Lower lobe of right lung (tissue), 2 donors: ENCODE measurements at regions not wholly inside any gene's neighbourhood (a gene's known extent, or its start where the extent isn't known, plus 50 kb on each side); places are given as distances from the start of the nearest gene placed in this dataset.

ENCODE experiments used
- ATAC-seq, 2 donors: fragments of 200-7000 bp; cut with Tn5 transposase; one replicate each; pipeline ENCODE4 v1.9.1; 2020 to 2022; ENCODE audit warnings: mild to moderate bottlenecking in 2 of 2, moderate library complexity in 2 of 2
- DNase-seq: peaks from one replicate; pipeline ENCODE4 v3.0.0-alpha.2; 2020
- H3K27ac ChIP-seq: fragments of 200-600 bp; one replicate; pipeline ENCODE4 v1.8.0; 2022
- H3K27me3 ChIP-seq: fragments of 200-600 bp; one replicate; pipeline ENCODE4 v1.8.0; 2022; ENCODE audit warnings: low read depth
- H3K36me3 ChIP-seq: fragments of 200-600 bp; one replicate; pipeline ENCODE4 v1.8.0; 2022; ENCODE audit warnings: mild to moderate bottlenecking
- H3K4me1 ChIP-seq: fragments of 200-600 bp; one replicate; pipeline ENCODE4 v1.8.0; 2022
- H3K4me3 ChIP-seq: fragments of 200-600 bp; one replicate; pipeline ENCODE4 v1.8.0; 2022; ENCODE audit warnings: mild to moderate bottlenecking
- H3K9me3 ChIP-seq: fragments of 200-600 bp; one replicate; pipeline ENCODE4 v1.8.0; 2022
- CTCF ChIP-seq: fragments of 200-600 bp; IDR thresholded peaks from one replicate; pipeline ENCODE4 v1.8.0; 2022; ENCODE audit warnings: antibody characterized with exemption, mild to moderate bottlenecking
- intact Hi-C: fragments of 100-400 bp; cut with DNase I; formaldehyde crosslinking; loops from one replicate; pipeline ENCODE4 v1.11.0; 2022
- donor health status: DM: no; HTN: yes; CAD: no; lungs with severe emphysema.

- DNase-seq (no peak), ATAC-seq (no peak)
- no peak overlapping the region for H3K4me3 ChIP-seq
- H3K9me3 ChIP-seq, result peaks cover 2% of the 10 kb centered on the region
- intact Hi-C loops, result no loop called here
- no peaks in the 10 kb centered on the region for H3K27me3 ChIP-seq
- H3K27ac ChIP-seq, result no peak overlapping the region
- H3K4me1 ChIP-seq, result no peaks in the 10 kb centered on the region
- H3K36me3 ChIP-seq, result no peaks in the 10 kb centered on the region
- TF ChIP-seq CTCF, result no peak
Observed at GRCh38 chr3:24661175-24661584, 166.5 kb upstream of the THRB start.

GRCh38 chr3:24662449-24663345 lies 168.0 kb upstream of the THRB start:
- no peak overlapping the region for H3K27ac ChIP-seq
- H3K27me3 ChIP-seq, result no peaks in the 10 kb centered on the region
- H3K4me3 ChIP-seq, result no peak overlapping the region
- no peaks in the 10 kb centered on the region for H3K4me1 ChIP-seq
- ATAC-seq, result no peak
- no peaks in the 10 kb centered on the region for H3K9me3 ChIP-seq
- no peak for TF ChIP-seq CTCF
- no peak for DNase-seq
- intact Hi-C loops, result no loop called here
- H3K36me3 ChIP-seq, result no peaks in the 10 kb centered on the region

- H3K27me3 ChIP-seq, result no peaks in the 10 kb centered on the region
- ATAC-seq, result no peak
- H3K36me3 ChIP-seq, result no peaks in the 10 kb centered on the region
- no peak overlapping the region for H3K27ac ChIP-seq
- H3K4me1 ChIP-seq, result no peaks in the 10 kb centered on the region
- TF ChIP-seq CTCF, result no peak
- DNase-seq, result no peak
- intact Hi-C loops, result no loop called here
- no peaks in the 10 kb centered on the region for H3K9me3 ChIP-seq
- no peak overlapping the region for H3K4me3 ChIP-seq
Observed at GRCh38 chr3:24663406-24663805, 168.8 kb upstream of the THRB start.

GRCh38 chr3:24668039-24668438 lies 173.4 kb upstream of the THRB start:
- no peaks in the 10 kb centered on the region for H3K27me3 ChIP-seq
- ATAC-seq (no peak), DNase-seq (no peak)
- H3K4me3 ChIP-seq, result no peak overlapping the region
- no peaks in the 10 kb centered on the region for H3K36me3 ChIP-seq
- H3K4me1 ChIP-seq, result no peaks in the 10 kb centered on the region
- H3K9me3 ChIP-seq, result no peaks in the 10 kb centered on the region
- no peak overlapping the region for H3K27ac ChIP-seq
- no peak for TF ChIP-seq CTCF
- intact Hi-C loops, result no loop called here

- no peak for TF ChIP-seq CTCF
- intact Hi-C loops, result no loop called here
- Histone ChIP-seq H3K9me3 (no peaks in the 10 kb centered on the region), H3K27me3 (no peaks in the 10 kb centered on the region), H3K4me1 (no peaks in the 10 kb centered on the region), H3K36me3 (no peaks in the 10 kb centered on the region), H3K27ac (no peak overlapping the region), H3K4me3 (no peak overlapping the region)
- no peak for DNase-seq
- no peak for ATAC-seq
Observed at GRCh38 chr3:24670871-24671270, 176.2 kb upstream of the THRB start.
